Heart left ventricle (tissue), 13 donors: ENCODE measurements at regions not wholly inside any gene's neighbourhood (a gene's known extent, or its start where the extent isn't known, plus 50 kb on each side); places are given as distances from the start of the nearest gene placed in this dataset.

Source experiments
- CTCF ChIP-seq, 12 donors: fragments of 200-600 bp; sonication (generic) in 4 of 12; IDR thresholded peaks; one replicate each; pipeline versions ENCODE4 v1.5.0 to v1.8.0; 2018 to 2022; ENCODE audit warnings: antibody characterized with exemption in 12 of 12, mild to moderate bottlenecking in 5 of 12
- POLR2A ChIP-seq, 2 donors: fragments of 450-650 bp; IDR thresholded peaks; one replicate each; pipeline ENCODE4 v1.6.1; 2017; ENCODE audit warnings: antibody characterized with exemption in 2 of 2, mild to moderate bottlenecking in 2 of 2, moderate library complexity in 2 of 2
- donor health status: ischemic (EF 13 %, LVEDD 7.1; RV severe dilation, severe dysfunction).
- donor health status: DM: no; HTN: yes; CAD: no.
- donor health status: DM: no; HTN: no; CAD: no.
- donor health status: ischemic (EF 25% LVEDD 6.9; RV normal size, moderate dysfunction).
- donor health status: ischemic (EF 25% LVEDD 5.7; RV mildly dilated, moderate dysfunction).
- donor health status: ischemic (EF 35%, LVEDD 5.7; RV mildly dilated, moderate dysfunction).
- donor health status: nonischemic (EF 11% LVEDD 7.7; RV severe dilation, severe dysfunction).
- donor health status: DM: yes; HTN: yes; CAD: no.
- donor health status: PGD.
- donor health status: ischemic (EF 29% LVEDD 5.4; RV normal size, mild dysfunction).
- donor health status: nonischemic (EF 23%, LVEDD 6.1; RV moderate dilation, normal function).

- TF ChIP-seq CTCF (IDR thresholded peaks at IDR 0.05): no peak
- TF ChIP-seq POLR2A (IDR thresholded peaks at IDR 0.05): no peak
Observed at GRCh38 chr15:59791079-59791478, 102.0 kb upstream of the BNIP2 start.
